Activated B cell treated with CpG ODN at 0.5 μM for 24 hours (primary cell): ENCODE measurements at regions not wholly inside any gene's neighbourhood (a gene's known extent, or its start where the extent isn't known, plus 50 kb on each side); places are given as distances from the start of the nearest gene placed in this dataset.

ENCODE experiments used
- ATAC-seq: fragments of 200-7000 bp; cut with Tn5 transposase; one replicate; pipeline ENCODE4 v1.10.0; 2021; ENCODE audit warnings: low read depth, mild to moderate bottlenecking, moderate library complexity
- CTCF ChIA-PET: fragments of 350-600 bp; sonication (Branson Sonifier 250); formaldehyde crosslinking; loops from one replicate; lab custom pipeline; 2021; ENCODE audit warnings: antibody characterized with exemption; lab: Charles Lee
- POLR2A ChIA-PET: fragments of 350-600 bp; sonication (Branson Sonifier 250); formaldehyde crosslinking; loops from one replicate; lab custom pipeline; 2021; ENCODE audit warnings: antibody characterized with exemption; lab: Charles Lee
- DNase-seq: peaks from one replicate; pipeline ENCODE4 v3.0.0; 2022
- H3K27ac Mint-ChIP-seq: one replicate; pipeline ENCODE4 v1.8.0; 2020; ENCODE audit warnings: mixed read lengths
- H3K27me3 Mint-ChIP-seq: one replicate; pipeline ENCODE4 v1.8.0; 2021; ENCODE audit warnings: mixed read lengths
- H3K36me3 Mint-ChIP-seq: one replicate; pipeline ENCODE4 v1.8.0; 2021; ENCODE audit warnings: low read depth, mixed read lengths
- H3K4me1 Mint-ChIP-seq: one replicate; pipeline ENCODE4 v1.8.0; 2021; ENCODE audit warnings: mixed read lengths
- H3K4me3 Mint-ChIP-seq: one replicate; pipeline ENCODE4 v1.8.0; 2020; ENCODE audit warnings: mild to moderate bottlenecking, mixed read lengths
- H3K9me3 Mint-ChIP-seq: one replicate; pipeline ENCODE4 v1.8.0; 2020; ENCODE audit warnings: mixed read lengths
- intact Hi-C: fragments of 100-400 bp; cut with micrococcal nuclease; formaldehyde crosslinking; loops from one replicate; pipeline ENCODE4 v1.15.1; 2024
- TF ChIP-seq, protein P1 (sequence below): fragments of 200-600 bp; IDR thresholded peaks from one replicate; pipeline ENCODE4 v1.8.0; 2022; ENCODE audit warnings: antibody characterized with exemption, mild to moderate bottlenecking

DNA sequence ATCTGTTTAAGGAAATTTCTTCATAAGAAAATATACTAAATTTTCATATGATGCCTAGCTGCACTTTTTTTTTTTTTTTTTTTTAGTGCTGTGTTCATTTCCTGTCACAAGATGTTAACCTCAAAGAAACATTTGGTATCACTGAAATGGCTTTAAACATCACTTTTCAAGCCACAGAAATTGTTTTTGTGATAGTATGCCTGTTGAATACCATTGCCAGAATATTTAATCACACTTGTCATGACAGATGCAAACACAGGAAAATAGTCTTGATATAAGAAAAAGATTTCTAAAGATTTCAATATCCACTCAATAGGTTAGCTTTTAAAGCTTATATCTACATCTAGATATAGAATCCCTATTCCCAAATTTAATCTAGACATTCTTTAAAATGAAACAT, 608.5 kb upstream of the AGTR1 start:
- Mint-ChIP-seq H3K4me3 (no peak overlapping the region), H3K36me3 (no peaks in the 10 kb centered on the region), H3K27me3 (no peaks in the 10 kb centered on the region), H3K9me3 (no peaks in the 10 kb centered on the region), H3K4me1 (no peaks in the 10 kb centered on the region), H3K27ac (no peak overlapping the region)
- ATAC-seq (no peak), DNase-seq (no peak)
- TF ChIP-seq, protein P1, sequence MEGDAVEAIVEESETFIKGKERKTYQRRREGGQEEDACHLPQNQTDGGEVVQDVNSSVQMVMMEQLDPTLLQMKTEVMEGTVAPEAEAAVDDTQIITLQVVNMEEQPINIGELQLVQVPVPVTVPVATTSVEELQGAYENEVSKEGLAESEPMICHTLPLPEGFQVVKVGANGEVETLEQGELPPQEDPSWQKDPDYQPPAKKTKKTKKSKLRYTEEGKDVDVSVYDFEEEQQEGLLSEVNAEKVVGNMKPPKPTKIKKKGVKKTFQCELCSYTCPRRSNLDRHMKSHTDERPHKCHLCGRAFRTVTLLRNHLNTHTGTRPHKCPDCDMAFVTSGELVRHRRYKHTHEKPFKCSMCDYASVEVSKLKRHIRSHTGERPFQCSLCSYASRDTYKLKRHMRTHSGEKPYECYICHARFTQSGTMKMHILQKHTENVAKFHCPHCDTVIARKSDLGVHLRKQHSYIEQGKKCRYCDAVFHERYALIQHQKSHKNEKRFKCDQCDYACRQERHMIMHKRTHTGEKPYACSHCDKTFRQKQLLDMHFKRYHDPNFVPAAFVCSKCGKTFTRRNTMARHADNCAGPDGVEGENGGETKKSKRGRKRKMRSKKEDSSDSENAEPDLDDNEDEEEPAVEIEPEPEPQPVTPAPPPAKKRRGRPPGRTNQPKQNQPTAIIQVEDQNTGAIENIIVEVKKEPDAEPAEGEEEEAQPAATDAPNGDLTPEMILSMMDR: no peak
- ChIA-PET CTCF (no interaction called here), POLR2A (no interaction called here)
- intact Hi-C loops: no loop called here

DNA sequence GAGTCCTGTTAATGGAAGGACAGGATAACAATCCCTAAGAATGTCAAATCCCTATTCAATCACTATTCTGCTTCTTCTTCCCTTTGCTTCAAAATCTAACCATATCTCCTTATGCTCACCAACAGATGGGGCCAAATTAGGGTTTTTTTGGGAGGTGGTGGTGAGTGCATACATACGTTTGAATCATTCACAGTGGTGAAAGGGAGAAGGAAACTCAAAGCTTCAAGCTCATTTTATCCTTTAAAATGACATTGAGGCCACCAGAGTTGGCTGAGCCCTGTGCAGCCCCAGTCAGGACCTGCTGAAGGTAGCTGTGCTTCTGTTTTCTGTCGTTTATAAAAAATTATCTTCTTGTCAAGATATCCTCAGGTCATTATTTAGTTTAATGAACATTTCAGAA, 607.5 kb upstream of the AGTR1 start:
- TF ChIP-seq, protein P1: no peak
- no peaks in the 10 kb centered on the region for H3K4me1 Mint-ChIP-seq
- H3K9me3 Mint-ChIP-seq: no peaks in the 10 kb centered on the region
- intact Hi-C loops: no loop called here
- H3K27ac Mint-ChIP-seq: no peak overlapping the region
- ATAC-seq (no peak), DNase-seq (no peak)
- POLR2A ChIA-PET: no interaction called here
- no peaks in the 10 kb centered on the region for H3K27me3 Mint-ChIP-seq
- no peaks in the 10 kb centered on the region for H3K36me3 Mint-ChIP-seq
- CTCF ChIA-PET: no interaction called here
- H3K4me3 Mint-ChIP-seq: no peak overlapping the region

DNA sequence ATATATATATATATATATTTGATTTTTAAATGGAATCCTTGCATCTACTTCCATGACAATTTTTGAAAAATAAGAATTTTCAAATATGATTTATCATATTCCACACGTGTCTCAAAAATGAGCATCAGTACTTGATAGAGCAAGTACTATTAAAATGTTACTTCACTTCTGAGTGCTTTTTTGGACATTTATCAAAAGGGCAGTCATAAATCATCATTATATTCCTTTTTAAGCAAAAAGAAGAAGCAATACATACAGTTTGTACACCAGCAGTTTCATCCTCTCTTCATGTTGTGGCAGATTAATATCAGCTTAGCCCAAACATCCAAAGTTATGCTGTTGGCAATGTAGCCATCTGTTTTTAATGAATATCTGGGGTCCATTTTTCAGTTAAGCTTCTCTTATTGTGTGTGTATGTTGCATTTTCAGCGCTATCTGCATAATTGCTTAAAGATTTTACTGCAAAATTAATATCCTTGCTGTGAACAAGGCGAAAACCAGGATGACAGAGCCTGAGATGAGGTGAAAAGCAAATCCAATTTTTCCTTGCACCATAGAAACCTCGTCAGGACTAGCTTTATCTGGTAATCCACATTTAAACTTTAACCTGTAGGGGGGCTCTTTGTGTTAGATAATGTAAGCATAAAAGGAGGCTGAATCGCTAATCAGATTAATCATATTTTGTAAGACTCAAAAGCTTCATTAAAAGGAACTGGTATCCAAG, 604.9 kb upstream of the AGTR1 start:
- Mint-ChIP-seq H3K27me3 (no peaks in the 10 kb centered on the region), H3K36me3 (no peaks in the 10 kb centered on the region), H3K4me1 (no peaks in the 10 kb centered on the region), H3K27ac (no peak overlapping the region), H3K9me3 (peaks cover 2% of the 10 kb centered on the region), H3K4me3 (no peak overlapping the region)
- ATAC-seq (no peak), DNase-seq (no peak)
- intact Hi-C loops: no loop called here
- ChIA-PET POLR2A (no interaction called here), CTCF (no interaction called here)
- TF ChIP-seq, protein P1: no peak

DNA sequence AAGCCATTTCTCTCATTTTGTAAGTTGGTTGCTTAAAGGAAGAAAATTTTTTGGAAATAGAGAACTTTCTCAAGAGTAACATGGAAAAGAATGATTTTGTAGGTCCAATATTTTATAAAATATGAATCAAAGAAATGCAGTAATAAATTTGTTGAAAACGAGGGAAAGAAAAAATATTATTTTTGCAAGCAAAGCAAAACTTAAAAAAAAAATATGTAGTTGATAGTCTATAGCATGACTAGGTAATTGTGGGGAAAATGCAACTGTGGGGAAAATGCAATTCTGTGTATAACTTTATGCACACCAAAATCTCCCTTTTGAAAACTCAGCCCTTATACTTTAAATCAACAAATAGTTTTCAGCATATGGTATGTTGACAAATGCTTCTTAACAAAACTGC, 604.0 kb upstream of the AGTR1 start:
- POLR2A ChIA-PET: no interaction called here

DNA sequence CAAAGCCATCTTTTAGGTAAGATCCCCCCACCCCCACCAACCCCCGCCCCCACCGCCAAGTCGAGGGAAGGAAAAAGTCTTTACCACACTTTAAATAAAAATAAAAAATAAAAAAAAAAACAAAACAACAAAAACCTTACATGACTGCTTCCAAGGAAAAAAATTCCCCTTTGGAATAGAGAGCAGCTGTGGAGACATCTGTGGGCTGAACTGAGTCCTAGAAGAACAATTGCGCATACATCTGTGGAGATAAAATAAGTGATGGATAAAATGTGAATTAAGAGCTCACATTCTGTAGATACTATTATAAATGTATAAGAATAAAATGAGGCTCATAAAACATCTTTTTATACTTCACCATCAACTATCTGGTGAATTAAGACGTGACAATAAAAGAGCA, 601.7 kb upstream of the AGTR1 start:
- H3K9me3 Mint-ChIP-seq: peaks cover 2% of the 10 kb centered on the region
- ChIA-PET POLR2A (no interaction called here), CTCF (no interaction called here)
- intact Hi-C loops: no loop called here
- no peak overlapping the region for H3K4me3 Mint-ChIP-seq
- DNase-seq (no peak), ATAC-seq (no peak)
- no peak overlapping the region for H3K27ac Mint-ChIP-seq
- H3K27me3 Mint-ChIP-seq: no peaks in the 10 kb centered on the region
- H3K36me3 Mint-ChIP-seq: no peaks in the 10 kb centered on the region
- TF ChIP-seq, protein P1: no peak
- no peaks in the 10 kb centered on the region for H3K4me1 Mint-ChIP-seq

More for the DNA sequence above, 604.0 kb upstream of the AGTR1 start:
- H3K4me3 Mint-ChIP-seq: no peak overlapping the region
- ATAC-seq: no peak
- no peak overlapping the region for H3K27ac Mint-ChIP-seq
- no peaks in the 10 kb centered on the region for H3K4me1 Mint-ChIP-seq
- DNase-seq: no peak
- no peaks in the 10 kb centered on the region for H3K36me3 Mint-ChIP-seq
- intact Hi-C loops: no loop called here
- H3K9me3 Mint-ChIP-seq: peaks cover 2% of the 10 kb centered on the region
- CTCF ChIA-PET: no interaction called here
- H3K27me3 Mint-ChIP-seq: no peaks in the 10 kb centered on the region
- TF ChIP-seq, protein P1: no peak
